Kidney (tissue), 13 donors: ENCODE measurements at regions not wholly inside any gene's neighbourhood (a gene's known extent, or its start where the extent isn't known, plus 50 kb on each side); places are given as distances from the start of the nearest gene placed in this dataset.

Experiments
- DNase-seq, 5 donors: peaks; one replicate each; pipeline ENCODE4 v3.0.0-alpha.2; 2013 to 2020
- FAIRE-seq: peaks from 2 replicates; lab custom pipeline; 2012; peaks lifted over from hg19 to GRCh38; lab: Jason Lieb, UNC
- H3K27ac ChIP-seq, 2 donors: one replicate each; pipeline ENCODE4 v1.7.0; 2013; ENCODE audit warnings: low read depth in 2 of 2, low read length in 2 of 2, inconsistent platforms in 1 of 2
- H3K27me3 ChIP-seq: one replicate; pipeline ENCODE4 v1.7.1; 2013; ENCODE audit warnings: low read length, inconsistent platforms; ENCODE audit not compliant: control insufficient read depth, insufficient read depth
- H3K36me3 ChIP-seq, 3 donors: one replicate each; pipeline versions ENCODE4 v1.7.0 to v1.7.1; 2013; ENCODE audit warnings: low read length in 3 of 3, control low read depth in 1 of 3, inconsistent platforms in 1 of 3; ENCODE audit not compliant: insufficient read depth in 3 of 3, control insufficient read depth in 2 of 3
- H3K4me1 ChIP-seq, 3 donors: one replicate each; pipeline versions ENCODE4 v1.7.0 to v1.7.1; 2013; ENCODE audit warnings: low read length in 3 of 3, inconsistent platforms in 1 of 3, low read depth in 1 of 3; ENCODE audit not compliant: control insufficient read depth in 2 of 3, insufficient read depth in 2 of 3
- H3K4me3 ChIP-seq, 3 donors: one replicate each; pipeline versions ENCODE4 v1.7.0 to v1.8.1; 2013; ENCODE audit warnings: low read length in 3 of 3, control low read depth in 1 of 3, inconsistent platforms in 1 of 3
- H3K9ac ChIP-seq, 3 donors: one replicate each; pipeline versions ENCODE4 v1.7.0 to v1.7.1; 2013; ENCODE audit warnings: low read length in 3 of 3, control low read depth in 1 of 3, inconsistent platforms in 1 of 3
- H3K9me3 ChIP-seq, 3 donors: one replicate each; pipeline versions ENCODE4 v1.7.0 to v1.7.1; 2013; ENCODE audit warnings: low read length in 3 of 3, control low read depth in 1 of 3, inconsistent platforms in 1 of 3; ENCODE audit not compliant: control insufficient read depth in 2 of 3, insufficient read depth in 1 of 3
- intact Hi-C: fragments of 100-400 bp; cut with DNase I; formaldehyde crosslinking; loops from one replicate; pipeline ENCODE4 v1.11.1; 2022
- TF ChIP-seq, protein P1 (sequence below): IDR thresholded peaks from 3 replicates; pipeline ENCODE4 v1.5.1; 2012; ENCODE audit warnings: mild to moderate bottlenecking, moderate library complexity, borderline replicate concordance; ENCODE audit not compliant: insufficient read depth; ENCODE audit errors: extremely low read depth
- donor health status: control.
- donor health status: control.
- donor health status: control.
- donor health status: control.
- donor health status: control.
- donor health status: DM: yes; HTN: yes; CAD: no.
- donor health status: Normal renal cell carcinoma (clear cell type).

DNA sequence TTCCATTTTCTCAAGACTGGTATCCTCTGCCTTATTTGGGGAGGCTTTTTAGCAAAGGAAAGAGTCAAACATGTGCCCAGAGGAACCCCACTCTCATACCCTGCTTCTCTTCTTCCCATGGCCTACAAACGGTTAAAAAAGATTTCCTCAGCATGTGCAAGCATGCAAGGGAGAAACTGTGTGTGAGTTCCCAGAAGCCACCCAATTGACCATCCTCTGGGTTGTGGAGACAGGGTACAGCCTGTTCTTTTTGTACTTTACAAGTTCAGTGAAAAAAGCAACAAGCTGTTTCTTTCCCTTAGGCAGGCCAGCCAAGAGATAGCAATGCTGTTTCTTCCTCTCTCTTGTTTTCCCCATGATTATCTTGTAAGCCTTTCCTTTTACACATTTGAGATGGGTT is 68.8 kb upstream of the MTPN start:
- no peaks in the 10 kb centered on the region for H3K36me3 ChIP-seq
- intact Hi-C loops, result no loop called here
- no peak overlapping the region for H3K27ac ChIP-seq
- no peak overlapping the region for H3K4me3 ChIP-seq
- DNase-seq, result no peak
- TF ChIP-seq, protein P1, sequence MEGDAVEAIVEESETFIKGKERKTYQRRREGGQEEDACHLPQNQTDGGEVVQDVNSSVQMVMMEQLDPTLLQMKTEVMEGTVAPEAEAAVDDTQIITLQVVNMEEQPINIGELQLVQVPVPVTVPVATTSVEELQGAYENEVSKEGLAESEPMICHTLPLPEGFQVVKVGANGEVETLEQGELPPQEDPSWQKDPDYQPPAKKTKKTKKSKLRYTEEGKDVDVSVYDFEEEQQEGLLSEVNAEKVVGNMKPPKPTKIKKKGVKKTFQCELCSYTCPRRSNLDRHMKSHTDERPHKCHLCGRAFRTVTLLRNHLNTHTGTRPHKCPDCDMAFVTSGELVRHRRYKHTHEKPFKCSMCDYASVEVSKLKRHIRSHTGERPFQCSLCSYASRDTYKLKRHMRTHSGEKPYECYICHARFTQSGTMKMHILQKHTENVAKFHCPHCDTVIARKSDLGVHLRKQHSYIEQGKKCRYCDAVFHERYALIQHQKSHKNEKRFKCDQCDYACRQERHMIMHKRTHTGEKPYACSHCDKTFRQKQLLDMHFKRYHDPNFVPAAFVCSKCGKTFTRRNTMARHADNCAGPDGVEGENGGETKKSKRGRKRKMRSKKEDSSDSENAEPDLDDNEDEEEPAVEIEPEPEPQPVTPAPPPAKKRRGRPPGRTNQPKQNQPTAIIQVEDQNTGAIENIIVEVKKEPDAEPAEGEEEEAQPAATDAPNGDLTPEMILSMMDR, result no peak
- FAIRE-seq, result no peak
- peaks cover 0 to 16% (median 0%) of the 10 kb centered on the region in 3 donors for H3K4me1 ChIP-seq
- H3K9ac ChIP-seq, result no peak overlapping the region
- peaks cover 0 to 3% (median 0%) of the 10 kb centered on the region in 3 donors for H3K9me3 ChIP-seq
- no peaks in the 10 kb centered on the region for H3K27me3 ChIP-seq

DNA sequence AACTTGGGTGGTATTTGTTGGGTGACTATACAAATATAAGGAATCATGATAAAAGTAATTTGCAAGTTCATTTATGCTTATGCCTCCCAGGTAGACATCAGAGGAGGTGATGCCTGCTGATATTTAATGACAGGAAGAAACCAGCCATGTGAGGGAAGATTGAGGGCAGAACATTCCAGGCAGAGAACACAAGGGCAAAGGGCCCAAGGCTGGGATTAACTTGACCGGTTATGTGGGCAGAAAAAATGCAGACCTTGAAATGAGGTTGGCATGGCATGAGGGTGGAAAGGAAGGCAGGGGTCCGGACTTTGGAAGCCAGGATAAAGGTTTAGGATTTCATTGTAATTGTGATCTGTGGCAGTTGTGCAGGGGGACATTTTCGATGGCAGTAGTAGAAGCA is 68.0 kb upstream of the MTPN start:
- TF ChIP-seq, protein P1, result no peak
- Histone ChIP-seq H3K9me3 (peaks cover 0 to 3% (median 0%) of the 10 kb centered on the region in 3 donors), H3K4me3 (no peak overlapping the region), H3K27me3 (no peaks in the 10 kb centered on the region), H3K9ac (no peak overlapping the region), H3K36me3 (no peaks in the 10 kb centered on the region), H3K4me1 (peaks cover 0 to 16% (median 0%) of the 10 kb centered on the region in 3 donors), H3K27ac (no peak overlapping the region)
- DNase-seq (no peak), FAIRE-seq (no peak)
- intact Hi-C loops, result no loop called here

DNA sequence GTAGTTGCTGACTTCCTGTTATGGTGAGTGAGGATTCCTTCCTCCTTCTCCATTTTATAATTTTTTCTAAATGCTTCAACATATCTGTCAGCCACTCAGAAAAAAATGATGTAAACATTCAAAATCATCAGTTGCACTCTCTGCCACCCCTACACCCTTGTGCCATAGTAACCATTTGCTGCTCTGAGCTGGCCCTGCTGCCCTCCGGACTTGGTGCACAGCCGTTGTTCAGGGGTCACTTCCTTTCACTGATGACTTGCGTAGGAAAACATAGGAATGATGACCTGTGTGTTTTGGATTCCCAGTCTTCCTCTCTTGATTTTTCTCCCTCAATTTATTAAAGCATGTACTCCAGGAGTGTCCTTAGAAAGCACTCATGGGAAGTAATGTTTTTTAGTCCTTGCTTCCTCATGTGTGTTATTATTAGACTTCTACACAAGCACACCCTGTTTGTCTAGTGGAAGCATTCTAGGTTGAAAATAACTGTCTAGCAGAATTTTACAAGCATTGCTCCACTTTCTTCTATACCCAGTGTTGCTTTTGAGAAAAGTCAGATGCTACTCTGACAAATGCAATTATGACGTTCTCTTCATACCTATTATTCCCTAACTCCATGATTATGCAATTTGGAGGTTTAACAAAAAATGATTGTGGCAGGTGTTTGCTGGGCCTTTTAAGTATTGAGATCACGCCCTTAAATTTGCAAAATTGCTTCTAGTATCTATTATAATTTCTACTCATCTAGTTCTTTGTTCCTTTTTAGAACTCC is 62.6 kb upstream of the MTPN start:
- Histone ChIP-seq H3K27me3 (no peaks in the 10 kb centered on the region), H3K27ac (no peak overlapping the region)
- intact Hi-C loops, result no loop called here

More for the DNA sequence above, 62.6 kb upstream of the MTPN start:
- H3K9me3 ChIP-seq, result no peaks in the 10 kb centered on the region
- no peaks in the 10 kb centered on the region for H3K4me1 ChIP-seq
- DNase-seq (peak in 2 of 5 donors; percentile 25 to 43), FAIRE-seq (no peak)
- no peak overlapping the region for H3K4me3 ChIP-seq
- TF ChIP-seq, protein P1, result no peak
- H3K9ac ChIP-seq, result no peak overlapping the region
- H3K36me3 ChIP-seq, result no peaks in the 10 kb centered on the region
